HUDEP-2 (cell line): ENCODE measurements at regions not wholly inside any gene's neighbourhood (a gene's known extent, or its start where the extent isn't known, plus 50 kb on each side); places are given as distances from the start of the nearest gene placed in this dataset.

Experiments
- DNase-seq, 76 experiments: peaks; one replicate each; lab custom pipeline; 2025; ENCODE audit not compliant: unreplicated experiment in 76 of 76; lab: John Stamatoyannopoulos, UW

DNA sequence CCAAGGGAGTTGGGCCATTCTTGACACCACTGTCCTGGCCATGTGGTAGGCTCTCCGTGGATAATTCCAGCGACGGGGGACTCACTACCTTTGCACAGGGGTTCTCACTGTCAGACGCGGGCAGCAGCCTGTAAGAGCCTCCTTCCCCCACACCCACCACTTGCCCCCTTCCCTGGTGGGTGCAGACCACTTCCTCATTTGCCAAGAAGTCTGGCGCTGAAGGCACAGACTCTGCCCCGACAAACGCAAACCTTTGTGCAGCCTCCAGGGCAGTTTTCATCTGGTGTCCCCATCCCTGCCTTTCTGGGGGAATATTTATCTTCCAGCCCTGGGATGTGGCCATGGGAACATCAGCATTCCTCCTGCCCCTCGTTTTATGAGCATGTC is 422.5 kb downstream of the SHANK2 start:
- no peak for DNase-seq

- DNase-seq: no peak
Observed at GRCh38 chr11:70833011-70833410, 419.4 kb downstream of the SHANK2 start.

GRCh38 chr11:70833554-70833953 is 418.8 kb downstream of the SHANK2 start:
- no peak for DNase-seq

GRCh38 chr11:70834277-70834940 is 418.0 kb downstream of the SHANK2 start:
- DNase-seq: no peak

- DNase-seq: no peak
Observed at GRCh38 chr11:70834984-70835560, 417.3 kb downstream of the SHANK2 start.

GRCh38 chr11:70836071-70836470 is 416.3 kb downstream of the SHANK2 start:
- no peak for DNase-seq

- no peak for DNase-seq
Observed at GRCh38 chr11:70838198-70838597, 414.2 kb downstream of the SHANK2 start.

DNA sequence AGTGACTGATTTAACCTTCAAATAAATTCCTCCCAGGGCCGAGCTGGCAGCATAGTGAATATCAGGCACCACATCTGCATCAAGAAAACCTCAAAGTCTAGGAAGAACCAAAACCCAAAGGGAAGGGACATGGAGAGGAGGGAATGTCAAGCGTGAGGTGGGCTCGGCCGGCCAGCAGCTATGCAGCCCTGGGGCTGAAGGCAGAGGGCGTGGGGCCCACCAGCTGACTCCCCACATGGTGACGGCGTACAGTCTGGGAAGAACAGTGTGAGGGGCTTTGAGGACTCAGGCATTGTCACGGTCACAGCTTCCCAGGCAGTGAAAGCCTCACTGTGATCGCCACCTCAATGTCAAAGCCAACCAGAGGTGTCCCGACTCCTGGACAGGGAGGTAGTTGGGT is 412.5 kb downstream of the SHANK2 start:
- DNase-seq: no peak

DNA sequence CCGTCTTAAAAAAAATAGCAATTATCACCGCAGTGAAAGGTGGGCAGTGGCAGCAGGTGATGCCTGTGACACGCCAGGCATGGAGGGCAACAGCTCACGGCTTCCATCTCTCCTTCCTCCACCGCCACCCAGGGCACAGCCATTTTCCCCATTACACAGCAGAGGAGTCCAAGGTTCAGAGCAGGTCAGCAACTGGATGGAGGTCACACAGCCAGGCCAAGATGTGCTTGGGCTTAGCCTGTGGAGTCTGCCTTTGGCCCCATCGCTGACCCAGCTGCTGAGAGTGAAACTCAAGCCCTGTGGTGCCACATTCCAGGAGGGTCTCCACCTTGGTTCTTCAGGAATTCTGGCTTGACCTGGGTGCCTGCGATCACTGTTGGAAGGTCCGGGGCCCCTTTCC is 411.1 kb downstream of the SHANK2 start:
- DNase-seq: no peak

DNA sequence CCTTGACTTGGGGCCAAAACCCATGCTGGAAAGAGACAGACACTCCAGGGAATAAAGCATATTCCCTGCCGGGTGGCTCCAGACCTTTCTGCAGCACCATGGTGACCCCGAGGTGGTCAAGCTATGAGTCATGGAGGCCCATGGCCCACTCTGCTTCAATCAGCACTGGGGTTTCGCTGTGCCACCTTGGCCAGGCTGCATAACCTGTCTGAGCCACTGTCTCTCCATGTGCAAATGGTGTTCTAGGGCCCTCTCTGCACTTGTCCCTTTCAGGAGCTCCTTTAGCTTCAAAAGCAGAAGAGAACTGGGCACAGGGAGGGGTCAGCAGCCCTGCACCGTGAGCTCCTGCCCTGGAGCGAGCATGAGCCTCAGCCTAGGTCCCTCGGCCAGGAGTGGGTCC is 410.1 kb downstream of the SHANK2 start:
- no peak for DNase-seq

GRCh38 chr11:70842701-70843100 is 409.7 kb downstream of the SHANK2 start:
- DNase-seq: no peak

DNA sequence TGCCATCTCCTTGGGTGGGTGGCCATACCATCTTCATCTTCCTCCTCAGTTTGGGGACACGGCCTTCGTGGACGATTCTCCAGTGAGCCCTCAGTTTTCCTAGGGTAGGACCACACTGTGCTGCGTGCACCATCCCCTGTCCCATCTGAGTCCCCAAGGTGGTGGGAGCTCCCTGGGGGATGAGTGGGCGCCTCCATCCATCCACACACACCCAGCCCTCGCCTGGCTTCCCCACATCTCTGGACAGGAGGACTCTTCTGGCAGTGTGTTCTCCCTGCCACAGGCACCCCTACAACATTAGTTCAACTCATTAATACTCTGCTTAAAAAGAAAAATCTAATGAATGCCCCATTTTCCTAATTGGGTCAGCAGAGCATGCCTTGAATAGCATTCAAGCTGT is 408.5 kb downstream of the SHANK2 start:
- DNase-seq: no peak

GRCh38 chr11:70844387-70844786 is 408.0 kb downstream of the SHANK2 start:
- no peak for DNase-seq

GRCh38 chr11:70845591-70846041 is 406.8 kb downstream of the SHANK2 start:
- no peak for DNase-seq

DNA sequence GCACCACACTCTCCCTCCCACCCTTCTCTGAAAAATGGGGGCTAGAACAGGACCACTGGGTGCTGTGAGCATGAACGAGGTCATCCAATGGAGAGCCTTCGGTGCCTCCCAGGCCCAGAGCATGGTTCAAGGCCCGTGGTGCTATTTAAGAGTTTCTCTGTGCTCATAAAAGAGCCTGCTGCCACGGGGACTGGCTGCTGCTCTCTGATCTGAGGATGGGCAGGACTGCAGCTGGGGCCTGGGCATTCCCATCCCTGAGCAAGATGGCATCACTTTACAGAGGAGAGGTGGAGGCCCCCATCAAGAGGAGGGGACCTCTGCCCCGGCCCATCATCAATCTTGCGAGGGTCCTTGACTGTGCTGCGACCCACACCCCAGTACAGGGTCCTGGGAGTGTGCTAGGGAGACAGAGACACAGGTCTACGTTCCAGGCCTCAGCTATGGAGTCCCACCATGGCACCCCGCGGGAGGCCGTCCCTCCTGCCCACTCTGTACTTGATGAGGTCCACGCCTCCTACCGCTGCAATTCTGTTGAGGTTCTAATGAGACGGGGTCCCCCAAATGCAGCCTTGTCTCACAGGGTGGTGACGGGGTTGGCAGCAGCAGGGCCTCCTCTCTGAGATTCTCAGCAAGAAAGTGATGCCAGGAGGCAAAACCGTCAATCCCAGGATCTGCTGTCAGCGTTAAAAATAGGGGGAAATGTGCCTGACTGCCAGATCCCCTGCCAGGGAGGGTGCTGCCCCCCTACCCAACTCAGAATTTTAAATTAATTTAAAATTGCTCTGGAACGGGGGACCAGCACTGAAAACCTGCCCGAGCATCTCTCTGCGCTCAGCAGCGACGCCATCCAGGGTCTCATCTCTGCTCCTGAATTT is 405.4 kb downstream of the SHANK2 start:
- DNase-seq: no peak

GRCh38 chr11:70848243-70848750 is 404.1 kb downstream of the SHANK2 start:
- DNase-seq: no peak

- no peak for DNase-seq
Observed at GRCh38 chr11:70849031-70849430, 403.3 kb downstream of the SHANK2 start.

GRCh38 chr11:70851308-70851707 is 401.1 kb downstream of the SHANK2 start:
- no peak for DNase-seq

- DNase-seq: no peak
Observed at GRCh38 chr11:70851907-70852306, 400.5 kb downstream of the SHANK2 start.

DNA sequence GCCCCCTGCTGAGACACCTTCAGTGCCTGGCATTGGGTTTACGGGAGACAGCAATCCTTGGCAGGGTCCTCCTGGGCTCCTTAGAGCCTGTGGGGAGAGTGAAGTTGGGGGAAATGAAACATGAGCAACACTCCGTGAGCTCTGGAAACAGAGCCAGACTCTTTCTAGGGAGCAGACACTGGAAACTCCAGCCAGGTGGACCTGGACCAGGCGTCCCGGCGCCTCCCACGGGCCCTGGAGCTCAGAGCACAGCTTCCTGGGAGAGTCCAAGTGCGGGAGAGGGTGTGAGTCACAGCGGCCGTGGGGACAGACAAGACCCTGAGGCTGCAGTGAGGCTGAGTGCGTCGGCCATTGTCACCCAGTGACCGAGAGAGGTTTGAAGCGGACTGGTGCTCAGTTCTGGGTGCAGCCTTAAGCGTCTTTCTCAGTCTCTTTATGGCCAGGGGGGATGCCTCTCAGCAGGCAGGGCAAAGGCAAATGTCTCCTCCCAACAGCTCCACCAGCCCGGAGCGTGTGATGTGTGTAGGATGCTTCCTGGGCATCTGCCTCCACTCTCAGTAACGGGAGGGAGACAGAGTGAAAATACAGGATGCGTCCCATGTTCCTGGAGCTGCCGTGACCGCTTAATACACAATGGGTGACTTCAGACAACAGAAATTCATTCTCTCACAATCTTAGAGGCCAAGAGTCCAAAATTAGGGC is 399.2 kb downstream of the SHANK2 start:
- no peak for DNase-seq

- DNase-seq: no peak
Observed at GRCh38 chr11:70853770-70854108, 398.6 kb downstream of the SHANK2 start.
